Neural progenitor cell (in vitro differentiated cells): ENCODE measurements at regions not wholly inside any gene's neighbourhood (a gene's known extent, or its start where the extent isn't known, plus 50 kb on each side); places are given as distances from the start of the nearest gene placed in this dataset.

Source experiments
- DNase-seq: peaks from one replicate; pipeline ENCODE4 v3.0.0-alpha.2; 2016; ENCODE audit warnings: low spot score
- H2AFZ ChIP-seq: fragments of 200-600 bp; sonication (generic); replicated peaks from 2 replicates; pipeline ENCODE4 v1.6.1; 2016; ENCODE audit warnings: antibody characterized with exemption
- H3F3A ChIP-seq: fragments of 200-600 bp; sonication (generic); 2 replicates; pipeline ENCODE4 v1.6.1; 2016; ENCODE audit warnings: antibody characterized with exemption, low read depth
- H3K27ac ChIP-seq: fragments of 200-600 bp; sonication (generic); 2 replicates; pipeline ENCODE4 v1.5.1; 2016; ENCODE audit warnings: mild to moderate bottlenecking
- H3K27me3 ChIP-seq: fragments of 200-600 bp; sonication (generic); 2 replicates; pipeline ENCODE4 v1.6.1; 2016; ENCODE audit warnings: mild to moderate bottlenecking, moderate library complexity
- H3K36me3 ChIP-seq: fragments of 200-600 bp; sonication (generic); 2 replicates; pipeline ENCODE4 v1.5.1; 2016
- H3K4me1 ChIP-seq: fragments of 200-600 bp; sonication (generic); 2 replicates; pipeline ENCODE4 v1.6.1; 2016; ENCODE audit warnings: mixed run types
- H3K4me2 ChIP-seq: fragments of 200-600 bp; sonication (generic); 2 replicates; pipeline ENCODE4 v1.6.1; 2016
- H3K4me3 ChIP-seq: fragments of 200-600 bp; sonication (generic); 2 replicates; pipeline ENCODE4 v1.5.1; 2016
- H3K79me2 ChIP-seq: fragments of 200-600 bp; sonication (generic); 2 replicates; pipeline ENCODE4 v1.6.1; 2016; ENCODE audit warnings: low read depth
- H3K9ac ChIP-seq: fragments of 200-600 bp; sonication (generic); 2 replicates; pipeline ENCODE4 v1.6.1; 2016
- H3K9me3 ChIP-seq: fragments of 200-600 bp; sonication (generic); 2 replicates; pipeline ENCODE4 v1.5.1; 2016; ENCODE audit warnings: low read depth
- H4K20me1 ChIP-seq: fragments of 200-600 bp; sonication (generic); 2 replicates; pipeline ENCODE4 v1.6.1; 2016; ENCODE audit warnings: low read depth
- H3K27ac Mint-ChIP-seq: 3 replicates; pipeline ENCODE4 v1.8.0; 2021; ENCODE audit warnings: mixed read lengths
- H3K27me3 Mint-ChIP-seq: 2 replicates; pipeline ENCODE4 v1.8.0; 2022; ENCODE audit warnings: low read depth, mild to moderate bottlenecking, inconsistent platforms, moderate library complexity, mixed read lengths; ENCODE audit not compliant: insufficient read depth
- H3K36me3 Mint-ChIP-seq: 3 replicates; pipeline ENCODE4 v1.8.0; 2021; ENCODE audit warnings: mixed read lengths
- H3K4me1 Mint-ChIP-seq: 3 replicates; pipeline ENCODE4 v1.8.0; 2021; ENCODE audit warnings: mixed read lengths
- H3K4me3 Mint-ChIP-seq: 3 replicates; pipeline ENCODE4 v1.8.0; 2021; ENCODE audit warnings: mild to moderate bottlenecking, moderate library complexity, mixed read lengths
- H3K9me3 Mint-ChIP-seq: 3 replicates; pipeline ENCODE4 v1.8.0; 2020; ENCODE audit warnings: mixed read lengths
- CTCF ChIP-seq: fragments of 200-600 bp; sonication (generic); IDR thresholded peaks from 2 replicates; pipeline ENCODE4 v1.5.1; 2017; ENCODE audit warnings: antibody characterized with exemption, mild to moderate bottlenecking
- EZH2 ChIP-seq: fragments of 200-600 bp; sonication (generic); IDR thresholded peaks from 2 replicates; pipeline ENCODE4 v1.6.1; 2017; ENCODE audit warnings: antibody characterized with exemption, mild to moderate bottlenecking, moderate library complexity
- EZH2phosphoT487 ChIP-seq: fragments of 200-600 bp; sonication (generic); IDR thresholded peaks from 2 replicates; pipeline ENCODE4 v1.6.1; 2017; ENCODE audit warnings: antibody characterized with exemption

DNA sequence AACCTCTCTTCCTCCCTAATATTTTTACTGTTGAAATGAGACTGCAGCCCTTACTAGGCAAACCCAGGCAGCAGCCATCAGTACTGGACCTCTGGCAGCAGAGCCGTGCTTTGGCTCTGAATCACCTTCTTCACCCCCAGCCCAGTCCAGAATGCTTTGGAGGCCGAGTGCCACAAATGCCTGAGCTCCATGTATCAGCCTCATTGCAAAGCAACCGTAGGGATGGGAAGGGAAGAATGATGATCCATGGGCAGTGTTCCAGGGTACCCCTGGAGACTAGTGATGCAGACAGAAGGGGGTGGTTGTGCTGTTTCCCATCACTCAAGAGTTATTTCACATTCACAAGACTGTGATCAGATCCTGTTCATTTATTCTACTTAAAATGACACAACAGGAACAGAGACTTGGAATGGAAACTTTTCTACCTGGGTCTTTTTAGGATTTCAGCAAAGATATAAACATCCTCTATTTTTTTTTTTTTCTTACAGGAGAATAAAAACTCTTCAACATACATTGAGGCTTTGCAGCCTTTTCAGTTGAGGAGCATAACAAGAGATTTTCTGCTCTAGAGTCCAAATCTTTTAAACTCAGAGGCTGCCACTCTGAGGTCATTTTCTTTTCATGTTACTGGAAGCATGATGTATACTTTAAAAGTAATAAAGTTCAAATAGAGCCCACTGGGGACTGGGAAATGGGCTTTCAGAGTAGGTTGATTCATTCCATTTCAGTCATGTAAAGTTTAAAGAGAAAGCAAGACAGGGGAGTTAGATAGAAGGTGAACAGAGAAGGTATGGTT is 138.3 kb downstream of the KCNJ2 start:
- no peaks in the 10 kb centered on the region for H3K36me3 Mint-ChIP-seq
- peaks cover 9% of the 10 kb centered on the region for H3K4me1 Mint-ChIP-seq
- H2AFZ ChIP-seq, result peak overlapping the region; percentile 36
- TF ChIP-seq CTCF (no peak), EZH2 (no peak), EZH2phosphoT487 (no peak)
- no peak overlapping the region for H3K27ac Mint-ChIP-seq
- H3K9me3 ChIP-seq, result no peaks in the 10 kb centered on the region
- H3K9ac ChIP-seq, result no peak overlapping the region
- no peaks in the 10 kb centered on the region for H3F3A ChIP-seq
- peaks cover 4% of the 10 kb centered on the region for H3K27me3 Mint-ChIP-seq
- H3K9me3 Mint-ChIP-seq, result no peaks in the 10 kb centered on the region
- H3K27ac ChIP-seq, result no peak overlapping the region
- H3K36me3 ChIP-seq, result no peaks in the 10 kb centered on the region
- no peaks in the 10 kb centered on the region for H4K20me1 ChIP-seq
- no peaks in the 10 kb centered on the region for H3K79me2 ChIP-seq
- DNase-seq, result no peak
- no peak overlapping the region for H3K4me3 Mint-ChIP-seq
- no peaks in the 10 kb centered on the region for H3K27me3 ChIP-seq
- H3K4me3 ChIP-seq, result no peak overlapping the region
- peaks cover 5% of the 10 kb centered on the region for H3K4me1 ChIP-seq
- no peak overlapping the region for H3K4me2 ChIP-seq

- TF ChIP-seq CTCF (no peak), EZH2 (no peak), EZH2phosphoT487 (no peak)
- Histone ChIP-seq H3K4me1 (peaks cover 5% of the 10 kb centered on the region), H3K27ac (no peak overlapping the region), H3K4me2 (no peak overlapping the region), H3K79me2 (no peaks in the 10 kb centered on the region), H2AFZ (no peak overlapping the region), H3F3A (no peaks in the 10 kb centered on the region), H3K9ac (no peak overlapping the region), H3K9me3 (no peaks in the 10 kb centered on the region), H3K36me3 (no peaks in the 10 kb centered on the region), H3K27me3 (no peaks in the 10 kb centered on the region), H4K20me1 (no peaks in the 10 kb centered on the region), H3K4me3 (no peak overlapping the region)
- Mint-ChIP-seq H3K27me3 (peaks cover 6% of the 10 kb centered on the region), H3K4me1 (peaks cover 9% of the 10 kb centered on the region), H3K9me3 (no peaks in the 10 kb centered on the region), H3K36me3 (no peaks in the 10 kb centered on the region), H3K4me3 (no peak overlapping the region), H3K27ac (no peak overlapping the region)
- no peak for DNase-seq
These were observed 139.3 kb downstream of the KCNJ2 start for GRCh38 chr17:70308618-70309017.

DNA sequence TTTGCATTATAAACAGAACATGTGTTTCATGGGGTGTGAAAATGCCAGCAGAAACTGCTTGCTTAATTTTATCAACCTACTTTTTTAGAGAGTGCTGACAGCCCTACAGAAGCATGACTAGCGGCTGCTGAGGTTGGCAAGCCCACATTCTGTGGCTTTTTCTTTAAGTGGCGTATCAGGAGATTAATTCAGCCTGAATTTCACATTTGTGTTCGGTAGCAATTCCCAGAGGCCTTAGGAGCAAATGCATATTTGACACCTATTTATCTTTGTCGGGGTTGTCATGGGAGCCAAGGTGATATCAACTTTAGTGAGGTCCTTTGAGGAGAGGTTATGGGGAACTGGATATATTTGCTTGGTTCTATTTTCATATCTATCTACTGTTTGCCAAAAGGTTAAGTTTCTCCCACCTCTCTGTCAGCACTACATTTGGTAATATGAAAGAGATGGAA is 140.9 kb downstream of the KCNJ2 start:
- Mint-ChIP-seq H3K27me3 (peaks cover 6% of the 10 kb centered on the region), H3K4me1 (peaks cover 9% of the 10 kb centered on the region), H3K27ac (no peak overlapping the region), H3K4me3 (no peak overlapping the region), H3K36me3 (no peaks in the 10 kb centered on the region), H3K9me3 (no peaks in the 10 kb centered on the region)
- H3K4me2 ChIP-seq, result no peak overlapping the region
- no peak overlapping the region for H3K27ac ChIP-seq
- H3K9me3 ChIP-seq, result no peaks in the 10 kb centered on the region
- TF ChIP-seq CTCF, result no peak
- no peak for TF ChIP-seq EZH2
- no peak for TF ChIP-seq EZH2phosphoT487
- no peaks in the 10 kb centered on the region for H4K20me1 ChIP-seq
- no peaks in the 10 kb centered on the region for H3K27me3 ChIP-seq
- H2AFZ ChIP-seq, result no peak overlapping the region
- no peaks in the 10 kb centered on the region for H3K79me2 ChIP-seq
- H3K4me3 ChIP-seq, result no peak overlapping the region
- no peak for DNase-seq
- no peaks in the 10 kb centered on the region for H3F3A ChIP-seq
- no peaks in the 10 kb centered on the region for H3K36me3 ChIP-seq
- no peaks in the 10 kb centered on the region for H3K4me1 ChIP-seq
- no peak overlapping the region for H3K9ac ChIP-seq
